Liver (tissue), 8 donors: ENCODE measurements at regions not wholly inside any gene's neighbourhood (a gene's known extent, or its start where the extent isn't known, plus 50 kb on each side); places are given as distances from the start of the nearest gene placed in this dataset.

ENCODE experiments used
- DNase-seq: peaks from one replicate; pipeline ENCODE4 v3.0.0-alpha.2; 2017; ENCODE audit warnings: low spot score
- H3K27ac ChIP-seq, 2 donors: one replicate each; pipeline ENCODE4 v1.7.0; 2013; ENCODE audit warnings: inconsistent platforms in 2 of 2, low read length in 2 of 2, control low read depth in 1 of 2, low read depth in 1 of 2, mild to moderate bottlenecking in 1 of 2
- H3K27me3 ChIP-seq, 4 donors: one replicate each; pipeline versions ENCODE4 v1.6.1 to v1.7.0; 2013; ENCODE audit warnings: low read length in 3 of 4, inconsistent platforms in 1 of 4, mild to moderate bottlenecking in 1 of 4, moderate library complexity in 1 of 4; ENCODE audit not compliant: control insufficient read depth in 4 of 4, insufficient read depth in 4 of 4
- H3K36me3 ChIP-seq, 4 donors: one replicate each; pipeline versions ENCODE4 v1.6.1 to v1.7.0; 2013; ENCODE audit warnings: low read length in 3 of 4, mild to moderate bottlenecking in 3 of 4, low read depth in 1 of 4, moderate library complexity in 1 of 4; ENCODE audit not compliant: control insufficient read depth in 4 of 4, insufficient read depth in 3 of 4
- H3K4me1 ChIP-seq, 4 donors: one replicate each; pipeline versions ENCODE4 v1.6.1 to v1.7.0; 2013; ENCODE audit warnings: low read length in 3 of 4, mild to moderate bottlenecking in 3 of 4, moderate library complexity in 1 of 4; ENCODE audit not compliant: control insufficient read depth in 4 of 4, insufficient read depth in 4 of 4
- H3K4me3 ChIP-seq, 3 donors: one replicate each; pipeline versions ENCODE4 v1.6.1 to v1.7.0; 2013; ENCODE audit warnings: low read length in 3 of 3, control low read depth in 1 of 3, low read depth in 1 of 3, mild to moderate bottlenecking in 1 of 3
- H3K9ac ChIP-seq, 2 donors: one replicate each; pipeline ENCODE4 v1.7.0; 2013; ENCODE audit warnings: low read length in 2 of 2, mild to moderate bottlenecking in 2 of 2, moderate library complexity in 2 of 2, control low read depth in 1 of 2, low read depth in 1 of 2
- H3K9me3 ChIP-seq, 4 donors: one replicate each; pipeline versions ENCODE4 v1.6.1 to v1.7.0; 2013; ENCODE audit warnings: low read length in 3 of 4; ENCODE audit not compliant: control insufficient read depth in 4 of 4
- ATF3 ChIP-seq: IDR thresholded peaks from 2 replicates; pipeline ENCODE4 v1.6.1; 2016; ENCODE audit warnings: antibody characterized with exemption
- CTCF ChIP-seq: fragments of 150-350 bp; IDR thresholded peaks from 2 replicates; pipeline ENCODE4 v1.5.1; 2017; ENCODE audit warnings: improper control_type of control experiment, low read depth, low read length; ENCODE audit not compliant: missing input control
- EGR1 ChIP-seq, 2 donors: IDR thresholded peaks; 2 replicates each; pipeline ENCODE4 v1.6.1; 2016 to 2018; ENCODE audit warnings: antibody characterized with exemption in 2 of 2, low read depth in 2 of 2
- FOXA1 ChIP-seq: IDR thresholded peaks from 2 replicates; pipeline ENCODE4 v1.6.1; 2016; ENCODE audit warnings: antibody characterized with exemption
- FOXA2 ChIP-seq: IDR thresholded peaks from 2 replicates; pipeline ENCODE4 v1.6.1; 2016; ENCODE audit warnings: antibody characterized with exemption
- GABPA ChIP-seq, 2 donors: IDR thresholded peaks in 1 of 2; conservative IDR thresholded peaks in 1 of 2; 2 replicates each; pipeline ENCODE4 v1.6.1; 2016; ENCODE audit warnings: antibody characterized with exemption in 2 of 2, mild to moderate bottlenecking in 1 of 2, moderate library complexity in 1 of 2
- HNF4A ChIP-seq, 2 donors: conservative IDR thresholded peaks; 2 replicates each; pipeline ENCODE4 v1.6.1; 2016; ENCODE audit warnings: antibody characterized with exemption in 2 of 2, mild to moderate bottlenecking in 2 of 2
- HNF4G ChIP-seq: IDR thresholded peaks from 2 replicates; pipeline ENCODE4 v1.6.1; 2016; ENCODE audit warnings: antibody characterized with exemption
- JUND ChIP-seq, 2 donors: IDR thresholded peaks; 2 replicates each; pipeline ENCODE4 v1.6.1; 2016; ENCODE audit warnings: antibody characterized with exemption in 2 of 2
- MAX ChIP-seq: IDR thresholded peaks from 2 replicates; pipeline ENCODE4 v1.6.1; 2016; ENCODE audit warnings: antibody characterized with exemption
- NR2F2 ChIP-seq: IDR thresholded peaks from 2 replicates; pipeline ENCODE4 v1.6.1; 2016; ENCODE audit warnings: antibody characterized with exemption
- RAD21 ChIP-seq, 2 donors: IDR thresholded peaks; 2 replicates each; pipeline ENCODE4 v1.6.1; 2016; ENCODE audit warnings: antibody characterized with exemption in 2 of 2, mild to moderate bottlenecking in 2 of 2
- REST ChIP-seq: IDR thresholded peaks from 2 replicates; pipeline ENCODE4 v1.6.1; 2016; ENCODE audit warnings: antibody characterized with exemption, mild to moderate bottlenecking
- RXRA ChIP-seq, 2 donors: IDR thresholded peaks; 2 replicates each; pipeline ENCODE4 v1.6.1; 2017 to 2018; ENCODE audit warnings: antibody characterized with exemption in 2 of 2, mild to moderate bottlenecking in 1 of 2
- SP1 ChIP-seq: IDR thresholded peaks from 2 replicates; pipeline ENCODE4 v1.6.1; 2018; ENCODE audit warnings: antibody characterized with exemption, mild to moderate bottlenecking
- YY1 ChIP-seq: IDR thresholded peaks from 2 replicates; pipeline ENCODE4 v1.6.1; 2016; ENCODE audit warnings: antibody characterized with exemption, mild to moderate bottlenecking
- ZBTB33 ChIP-seq: IDR thresholded peaks from 2 replicates; pipeline ENCODE4 v1.6.1; 2016; ENCODE audit warnings: antibody characterized with exemption
- WGBS: extraction: QIAGEN DNeasy Blood & Tissue Kit; methylation state at CpG from one replicate; pipeline ENCODE4 v1.1.7; 2013; 5-methylcytosine and 5-hydroxymethylcytosine counted together
- donor health status: healthy.
- donor health status: healthy.
- donor health status: healthy.
- donor health status: healthy.
- donor health status: healthy.

- no peak for DNase-seq
- peaks cover 0 to 6% (median 4%) of the 10 kb centered on the region in 4 donors for H3K27me3 ChIP-seq
- 93% methylated on average over 1 of the region's 1 CpG for WGBS
Measured at GRCh38 chr3:127454051-127454450, 136.5 kb downstream of the TPRA1 start.

More at GRCh38 chr3:127454051-127454450, 136.5 kb downstream of the TPRA1 start:
- H3K4me1 ChIP-seq: peaks cover 8 to 14% (median 11%) of the 10 kb centered on the region in 4 donors
- H3K27ac ChIP-seq: no peak overlapping the region
- no peaks in the 10 kb centered on the region for H3K9me3 ChIP-seq
- H3K36me3 ChIP-seq: no peaks in the 10 kb centered on the region
- no peak overlapping the region for H3K4me3 ChIP-seq
- TF ChIP-seq JUND (IDR thresholded peaks at IDR 0.05) (no peak), REST (no peak), ZBTB33 (no peak), YY1 (no peak), HNF4A (conservative IDR thresholded peaks at IDR 0.05) (no peak), CTCF (no peak), MAX (no peak), RAD21 (IDR thresholded peaks at IDR 0.05) (no peak), RXRA (IDR thresholded peaks at IDR 0.05) (no peak), FOXA2 (no peak), FOXA1 (no peak), NR2F2 (no peak), SP1 (no peak), EGR1 (IDR thresholded peaks at IDR 0.05; ENCODE audit: low read depth in 2 of 2) (no peak), ATF3 (no peak), HNF4G (no peak), GABPA (IDR thresholded peaks at IDR 0.05 in 1 of 2, conservative IDR thresholded peaks at IDR 0.05 in 1 of 2) (no peak)
- no peak overlapping the region for H3K9ac ChIP-seq
